Activated CD4-positive, alpha-beta T cell treated with anti-CD3 and anti-CD28 coated beads for 36 hours (primary cell): ENCODE measurements at regions not wholly inside any gene's neighbourhood (a gene's known extent, or its start where the extent isn't known, plus 50 kb on each side); places are given as distances from the start of the nearest gene placed in this dataset.
A peak's percentile ranks its signal among the peaks of the same experiment; 100 is the strongest.

Experiments
- ATAC-seq: fragments of 200-7000 bp; cut with Tn5 transposase; one replicate; pipeline ENCODE4 v1.10.0; 2021; ENCODE audit warnings: mild to moderate bottlenecking, moderate library complexity
- CTCF ChIA-PET: fragments of 350-600 bp; sonication (Branson Sonifier 250); formaldehyde crosslinking; loops from one replicate; lab custom pipeline; 2021; ENCODE audit warnings: antibody characterized with exemption; lab: Charles Lee
- POLR2A ChIA-PET: fragments of 350-600 bp; sonication (Branson Sonifier 250); formaldehyde crosslinking; loops from one replicate; lab custom pipeline; 2021; ENCODE audit warnings: antibody characterized with exemption, inconsistent platforms; lab: Charles Lee
- DNase-seq: peaks from one replicate; pipeline ENCODE4 v3.0.0-alpha.2; 2020
- H3K27ac Mint-ChIP-seq: one replicate; pipeline ENCODE4 v1.8.0; 2021; ENCODE audit warnings: mixed read lengths
- H3K27me3 Mint-ChIP-seq: one replicate; pipeline ENCODE4 v1.8.0; 2021; ENCODE audit warnings: mixed read lengths
- H3K36me3 Mint-ChIP-seq: one replicate; pipeline ENCODE4 v1.8.0; 2021; ENCODE audit warnings: low read depth, mixed read lengths
- H3K4me1 Mint-ChIP-seq: one replicate; pipeline ENCODE4 v1.8.0; 2021; ENCODE audit warnings: mixed read lengths
- H3K4me3 Mint-ChIP-seq: one replicate; pipeline ENCODE4 v1.8.0; 2021; ENCODE audit warnings: mild to moderate bottlenecking, moderate library complexity, mixed read lengths
- H3K9me3 Mint-ChIP-seq: one replicate; pipeline ENCODE4 v1.8.0; 2021; ENCODE audit warnings: low read depth, mixed read lengths
- intact Hi-C, 2 experiments: fragments of 100-400 bp; cut with DNase I in 1 of 2; cut with micrococcal nuclease in 1 of 2; formaldehyde crosslinking; loops; one replicate each; pipeline versions ENCODE4 v1.14.2 to v1.15.1; 2022 to 2024; cut with DNase I, micrococcal nuclease

DNA sequence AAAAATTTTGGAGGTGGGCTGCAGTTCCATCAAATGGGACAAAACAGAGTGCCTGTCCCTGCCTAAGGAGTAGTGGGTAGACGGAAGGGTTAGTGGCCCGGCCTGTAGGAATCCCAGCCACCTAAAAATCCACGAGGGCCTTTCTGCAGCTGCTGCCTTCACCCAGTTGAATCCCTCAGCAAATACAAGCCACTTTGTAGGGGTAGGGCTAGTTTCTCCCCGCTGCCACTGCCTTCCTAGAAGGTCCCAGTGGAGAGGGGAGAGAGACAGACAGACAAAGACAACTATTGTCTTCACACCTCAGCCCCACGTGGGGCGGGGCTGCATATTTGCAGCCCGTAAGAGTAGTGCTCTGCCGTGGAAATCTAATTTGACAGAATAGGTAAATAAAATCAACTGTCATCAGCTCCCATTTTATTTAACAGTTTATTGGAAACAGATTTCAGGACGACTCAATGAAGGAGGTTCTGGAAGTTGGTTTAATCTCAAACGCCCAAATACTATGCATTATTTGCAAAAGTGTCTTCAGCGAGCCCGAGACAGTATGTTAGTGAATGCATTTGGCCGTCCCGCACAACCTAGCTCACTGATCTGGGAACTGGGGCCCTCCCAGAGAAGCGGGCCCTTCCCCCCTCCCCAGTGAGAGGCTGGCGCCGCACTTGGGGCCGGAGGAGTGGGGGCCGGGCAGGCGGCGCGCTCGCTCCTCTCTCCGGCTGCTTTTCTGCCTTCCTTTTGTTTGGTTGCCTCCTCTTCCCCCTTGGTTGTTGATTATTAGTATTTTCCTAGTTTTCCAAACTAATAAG, 67.6 kb upstream of the TBCA start:
- H3K4me3 Mint-ChIP-seq: peak overlapping the region; percentile 47
- no peaks in the 10 kb centered on the region for H3K36me3 Mint-ChIP-seq

DNA sequence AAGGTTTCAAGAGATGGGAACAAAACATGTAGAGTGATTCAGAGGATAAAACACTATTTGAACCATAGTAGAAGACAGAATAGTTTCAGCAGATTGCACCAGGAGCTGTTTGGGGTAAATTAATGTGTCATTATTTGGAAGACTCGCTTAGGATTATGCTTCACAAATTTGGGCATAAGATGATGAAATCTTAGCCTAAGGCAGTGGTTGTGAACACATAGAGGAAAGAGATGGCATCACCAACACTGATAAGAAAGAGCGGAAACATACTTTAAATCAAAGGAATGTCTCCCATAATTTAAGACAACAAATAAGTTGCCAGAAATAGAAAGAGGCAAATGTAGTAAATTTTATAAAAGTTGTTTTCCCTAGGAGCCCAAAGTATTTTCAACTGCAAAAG, 66.1 kb upstream of the TBCA start:
- CTCF ChIA-PET: no interaction called here
- H3K4me3 Mint-ChIP-seq: no peak overlapping the region
- POLR2A ChIA-PET: no interaction called here
- peaks cover 6% of the 10 kb centered on the region for H3K4me1 Mint-ChIP-seq
- H3K27me3 Mint-ChIP-seq: peaks cover 27% of the 10 kb centered on the region
- intact Hi-C loops: no loop called here
- DNase-seq: no peak
- H3K36me3 Mint-ChIP-seq: no peaks in the 10 kb centered on the region
- ATAC-seq: no peak
- no peak overlapping the region for H3K27ac Mint-ChIP-seq
- no peaks in the 10 kb centered on the region for H3K9me3 Mint-ChIP-seq

More for the DNA sequence above, 67.6 kb upstream of the TBCA start:
- DNase-seq (no peak), ATAC-seq (no peak)
- Mint-ChIP-seq H3K27ac (no peak overlapping the region), H3K9me3 (no peaks in the 10 kb centered on the region), H3K4me1 (peaks cover 6% of the 10 kb centered on the region), H3K27me3 (peaks cover 27% of the 10 kb centered on the region)
- intact Hi-C loops: no loop called here
- ChIA-PET CTCF (interaction anchor here (0.6 kb wide), 1 partner anchor 1289 kb away, joined by 3 read pairs; no protein-coding TSS in a partner anchor), POLR2A (no interaction called here)

- ChIA-PET POLR2A (no interaction called here), CTCF (no interaction called here)
- H3K4me3 Mint-ChIP-seq: no peak overlapping the region
- no peak for ATAC-seq
- H3K4me1 Mint-ChIP-seq: peaks cover 6% of the 10 kb centered on the region
- H3K36me3 Mint-ChIP-seq: no peaks in the 10 kb centered on the region
- DNase-seq: no peak
- peaks cover 22% of the 10 kb centered on the region for H3K27me3 Mint-ChIP-seq
- no peak overlapping the region for H3K27ac Mint-ChIP-seq
- intact Hi-C loops: no loop called here
- H3K9me3 Mint-ChIP-seq: no peaks in the 10 kb centered on the region
Observed at GRCh38 chr5:77841616-77842015, 65.5 kb upstream of the TBCA start.

GRCh38 chr5:77840930-77841329, 64.8 kb upstream of the TBCA start:
- CTCF ChIA-PET: no interaction called here
- no peaks in the 10 kb centered on the region for H3K36me3 Mint-ChIP-seq
- H3K27ac Mint-ChIP-seq: no peak overlapping the region
- POLR2A ChIA-PET: no interaction called here
- H3K27me3 Mint-ChIP-seq: peaks cover 22% of the 10 kb centered on the region
- H3K4me1 Mint-ChIP-seq: peaks cover 6% of the 10 kb centered on the region
- no peak overlapping the region for H3K4me3 Mint-ChIP-seq
- H3K9me3 Mint-ChIP-seq: no peaks in the 10 kb centered on the region
- no peak for DNase-seq
- intact Hi-C loops: no loop called here
- no peak for ATAC-seq

- Mint-ChIP-seq H3K27me3 (peaks cover 15% of the 10 kb centered on the region), H3K36me3 (no peaks in the 10 kb centered on the region), H3K4me1 (peaks cover 3% of the 10 kb centered on the region), H3K9me3 (no peaks in the 10 kb centered on the region), H3K27ac (no peak overlapping the region), H3K4me3 (no peak overlapping the region)
- ChIA-PET POLR2A (no interaction called here), CTCF (no interaction called here)
- DNase-seq (no peak), ATAC-seq (no peak)
- intact Hi-C loops: no loop called here
Observed at GRCh38 chr5:77839691-77840090, 63.6 kb upstream of the TBCA start.

DNA sequence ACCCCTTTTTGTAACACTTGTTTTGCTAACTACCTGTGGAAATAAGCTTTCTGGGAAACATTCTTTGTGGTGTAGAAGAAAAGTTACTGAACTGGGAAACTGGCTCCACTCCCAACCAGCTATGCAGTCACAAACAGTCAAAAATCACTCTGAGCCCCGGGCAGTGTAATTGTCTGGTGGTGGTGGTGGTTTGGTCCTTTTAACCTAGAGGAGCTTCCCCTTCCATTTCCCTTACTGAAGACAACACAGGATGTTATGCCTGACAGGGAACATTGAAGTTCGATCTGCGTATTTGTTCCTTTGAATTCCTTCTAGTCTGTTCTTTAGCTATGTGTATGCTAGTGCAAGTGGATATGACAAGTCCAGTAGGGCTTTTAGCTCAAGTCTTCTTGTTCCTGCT, 56.8 kb upstream of the TBCA start:
- no peak for ATAC-seq
- Mint-ChIP-seq H3K9me3 (no peaks in the 10 kb centered on the region), H3K4me1 (no peaks in the 10 kb centered on the region), H3K4me3 (no peak overlapping the region), H3K27ac (no peak overlapping the region), H3K27me3 (peaks cover 9% of the 10 kb centered on the region), H3K36me3 (no peaks in the 10 kb centered on the region)
- DNase-seq: no peak
- CTCF ChIA-PET: no interaction called here
- intact Hi-C loops: no loop called here
- POLR2A ChIA-PET: no interaction called here

DNA sequence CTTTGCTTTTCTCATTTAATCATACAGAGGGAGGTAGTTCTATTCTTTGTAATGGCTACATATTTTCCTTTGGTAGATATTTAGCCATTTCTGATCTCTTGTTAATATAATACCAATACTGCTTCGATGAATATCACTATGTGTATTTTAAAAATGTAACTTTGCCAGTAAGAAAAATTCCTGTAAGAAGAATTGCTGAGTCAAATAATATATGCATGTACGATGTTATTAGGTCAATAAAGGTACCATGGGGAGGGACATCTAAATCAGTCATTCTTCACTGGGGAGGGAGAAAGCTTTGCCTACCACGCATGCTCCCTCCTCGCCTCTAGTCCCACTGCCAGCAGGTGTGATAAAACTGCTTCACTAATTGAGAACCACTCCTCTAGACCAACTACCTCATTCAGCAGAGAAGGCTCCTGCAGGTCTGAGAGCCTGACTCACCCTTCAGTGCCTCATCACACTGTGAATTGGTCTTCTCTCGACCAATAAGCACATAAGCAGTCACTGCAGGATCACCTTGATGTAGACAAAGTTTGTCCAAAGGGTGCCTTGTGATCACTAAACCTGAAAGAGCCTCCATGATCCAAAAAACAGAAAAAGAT, 56.1 kb upstream of the TBCA start:
- ATAC-seq (no peak), DNase-seq (no peak)
- ChIA-PET POLR2A (no interaction called here), CTCF (no interaction called here)
- Mint-ChIP-seq H3K4me3 (no peak overlapping the region), H3K27me3 (peaks cover 11% of the 10 kb centered on the region), H3K27ac (no peak overlapping the region), H3K36me3 (no peaks in the 10 kb centered on the region), H3K9me3 (no peaks in the 10 kb centered on the region), H3K4me1 (no peaks in the 10 kb centered on the region)
- intact Hi-C loops: no loop called here

DNA sequence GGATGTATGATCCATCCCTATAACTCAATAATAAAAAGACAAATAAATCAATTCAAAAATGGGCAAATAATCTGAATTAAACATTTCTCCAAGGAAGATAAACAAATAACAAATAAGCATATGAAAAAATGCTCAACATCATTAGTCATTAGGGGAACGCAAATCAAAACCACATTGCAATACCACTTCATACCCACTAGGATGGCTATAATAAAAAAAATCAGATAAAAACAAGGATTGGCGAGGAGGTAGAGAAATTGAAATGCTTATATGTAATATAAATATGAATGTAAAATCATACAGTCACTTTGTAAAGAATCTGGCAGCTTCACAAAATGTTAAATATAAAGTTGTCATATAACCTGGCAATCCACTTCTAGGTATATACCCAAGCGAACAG, 52.3 kb upstream of the TBCA start:
- Mint-ChIP-seq H3K9me3 (no peaks in the 10 kb centered on the region), H3K4me3 (no peak overlapping the region), H3K36me3 (no peaks in the 10 kb centered on the region), H3K27ac (no peak overlapping the region), H3K4me1 (no peaks in the 10 kb centered on the region), H3K27me3 (peaks cover 25% of the 10 kb centered on the region)
- DNase-seq (no peak), ATAC-seq (no peak)
- intact Hi-C loops: no loop called here
- CTCF ChIA-PET: no interaction called here
- POLR2A ChIA-PET: no interaction called here
